Activated B cell treated with CpG ODN at 0.5 μM for 24 hours (primary cell): ENCODE measurements at regions not wholly inside any gene's neighbourhood (a gene's known extent, or its start where the extent isn't known, plus 50 kb on each side); places are given as distances from the start of the nearest gene placed in this dataset.

ENCODE experiments used
- ATAC-seq: fragments of 200-7000 bp; cut with Tn5 transposase; one replicate; pipeline ENCODE4 v1.10.0; 2021; ENCODE audit warnings: low read depth, mild to moderate bottlenecking, moderate library complexity
- CTCF ChIA-PET: fragments of 350-600 bp; sonication (Branson Sonifier 250); formaldehyde crosslinking; loops from one replicate; lab custom pipeline; 2021; ENCODE audit warnings: antibody characterized with exemption; lab: Charles Lee
- POLR2A ChIA-PET: fragments of 350-600 bp; sonication (Branson Sonifier 250); formaldehyde crosslinking; loops from one replicate; lab custom pipeline; 2021; ENCODE audit warnings: antibody characterized with exemption; lab: Charles Lee
- DNase-seq: peaks from one replicate; pipeline ENCODE4 v3.0.0; 2022
- H3K27ac Mint-ChIP-seq: one replicate; pipeline ENCODE4 v1.8.0; 2020; ENCODE audit warnings: mixed read lengths
- H3K27me3 Mint-ChIP-seq: one replicate; pipeline ENCODE4 v1.8.0; 2021; ENCODE audit warnings: mixed read lengths
- H3K36me3 Mint-ChIP-seq: one replicate; pipeline ENCODE4 v1.8.0; 2021; ENCODE audit warnings: low read depth, mixed read lengths
- H3K4me1 Mint-ChIP-seq: one replicate; pipeline ENCODE4 v1.8.0; 2021; ENCODE audit warnings: mixed read lengths
- H3K4me3 Mint-ChIP-seq: one replicate; pipeline ENCODE4 v1.8.0; 2020; ENCODE audit warnings: mild to moderate bottlenecking, mixed read lengths
- H3K9me3 Mint-ChIP-seq: one replicate; pipeline ENCODE4 v1.8.0; 2020; ENCODE audit warnings: mixed read lengths
- CTCF ChIP-seq: fragments of 200-600 bp; IDR thresholded peaks from one replicate; pipeline ENCODE4 v1.8.0; 2022; ENCODE audit warnings: antibody characterized with exemption, mild to moderate bottlenecking
- intact Hi-C: fragments of 100-400 bp; cut with micrococcal nuclease; formaldehyde crosslinking; loops from one replicate; pipeline ENCODE4 v1.15.1; 2024

- ChIA-PET CTCF (no interaction called here), POLR2A (no interaction called here)
- Mint-ChIP-seq H3K27me3 (no peaks in the 10 kb centered on the region), H3K9me3 (peaks cover 2% of the 10 kb centered on the region), H3K27ac (no peak overlapping the region), H3K4me3 (no peak overlapping the region), H3K36me3 (no peaks in the 10 kb centered on the region), H3K4me1 (no peaks in the 10 kb centered on the region)
- intact Hi-C loops = no loop called here
- TF ChIP-seq CTCF = no peak
- DNase-seq (no peak), ATAC-seq (no peak)
Observed at GRCh38 chr2:198203336-198204069, 399.1 kb downstream of the PLCL1 start.
